ENCODE measurements at regions not wholly inside any gene's neighbourhood (a gene's known extent, or its start where the extent isn't known, plus 50 kb on each side); places are given as distances from the start of the nearest gene placed in this dataset.

DNA sequence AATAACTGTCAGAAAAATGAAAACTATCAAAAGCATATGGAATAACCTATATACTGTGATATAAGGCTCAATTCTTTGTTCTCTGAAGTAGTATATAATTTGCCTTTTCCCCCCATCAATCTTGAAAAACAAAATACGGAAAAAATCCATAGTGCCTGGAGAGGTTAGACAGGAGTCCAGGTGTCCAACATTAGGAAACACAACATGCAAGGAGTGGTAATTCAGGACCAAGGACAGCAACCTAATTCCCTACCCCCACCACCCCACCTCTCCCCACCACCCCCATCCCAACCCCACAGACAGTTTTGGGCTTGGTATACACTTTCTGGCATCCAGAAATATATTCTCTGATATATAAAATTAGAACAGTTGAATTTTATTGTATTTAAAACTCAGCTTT is 55.1 kb upstream of the SLC25A26 start:
- TF ChIP-seq, protein P1, sequence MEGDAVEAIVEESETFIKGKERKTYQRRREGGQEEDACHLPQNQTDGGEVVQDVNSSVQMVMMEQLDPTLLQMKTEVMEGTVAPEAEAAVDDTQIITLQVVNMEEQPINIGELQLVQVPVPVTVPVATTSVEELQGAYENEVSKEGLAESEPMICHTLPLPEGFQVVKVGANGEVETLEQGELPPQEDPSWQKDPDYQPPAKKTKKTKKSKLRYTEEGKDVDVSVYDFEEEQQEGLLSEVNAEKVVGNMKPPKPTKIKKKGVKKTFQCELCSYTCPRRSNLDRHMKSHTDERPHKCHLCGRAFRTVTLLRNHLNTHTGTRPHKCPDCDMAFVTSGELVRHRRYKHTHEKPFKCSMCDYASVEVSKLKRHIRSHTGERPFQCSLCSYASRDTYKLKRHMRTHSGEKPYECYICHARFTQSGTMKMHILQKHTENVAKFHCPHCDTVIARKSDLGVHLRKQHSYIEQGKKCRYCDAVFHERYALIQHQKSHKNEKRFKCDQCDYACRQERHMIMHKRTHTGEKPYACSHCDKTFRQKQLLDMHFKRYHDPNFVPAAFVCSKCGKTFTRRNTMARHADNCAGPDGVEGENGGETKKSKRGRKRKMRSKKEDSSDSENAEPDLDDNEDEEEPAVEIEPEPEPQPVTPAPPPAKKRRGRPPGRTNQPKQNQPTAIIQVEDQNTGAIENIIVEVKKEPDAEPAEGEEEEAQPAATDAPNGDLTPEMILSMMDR (IDR thresholded peaks at IDR 0.05; ENCODE audit: low read depth, low read length) = no peak
- H3K27ac ChIP-seq (ENCODE audit: low read depth, low read length) = no peak overlapping the region
- ChIA-PET POLR2A (no interaction called here), CTCF (no interaction called here)
- no peak overlapping the region for H3K4me3 ChIP-seq (ENCODE audit: low read depth, low read length)
- peaks cover 18% of the 10 kb centered on the region for H3K27me3 ChIP-seq (ENCODE audit: control insufficient read depth, insufficient read depth, low read length)
- no peaks in the 10 kb centered on the region for H3K9me3 ChIP-seq (ENCODE audit: control insufficient read depth, insufficient read depth, low read length)
- no peak for DNase-seq (ENCODE audit: low read depth, low spot score)

DNA sequence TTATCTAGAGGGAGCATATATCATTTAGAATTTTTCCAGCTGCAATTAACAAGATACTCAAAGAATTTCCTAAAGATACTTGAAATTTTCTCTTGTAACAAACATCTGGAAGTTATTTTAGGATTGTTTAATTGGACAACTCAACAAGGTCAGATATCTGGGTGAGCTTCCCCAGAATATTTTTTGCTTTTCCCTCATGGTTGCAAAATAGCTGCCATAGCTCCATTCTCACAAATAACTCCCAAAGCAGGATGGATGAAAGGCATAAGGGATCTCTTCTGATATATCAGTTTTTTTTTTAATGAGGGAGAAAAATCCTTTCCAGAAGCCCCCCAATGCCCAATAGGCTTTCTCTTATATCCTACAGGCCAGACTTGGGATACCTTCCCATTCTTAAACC is 56.6 kb upstream of the SLC25A26 start:
- H3K27ac ChIP-seq (ENCODE audit: low read depth, low read length) = no peak overlapping the region
- peaks cover 16% of the 10 kb centered on the region for H3K27me3 ChIP-seq (ENCODE audit: control insufficient read depth, insufficient read depth, low read length)
- H3K9me3 ChIP-seq (ENCODE audit: control insufficient read depth, insufficient read depth, low read length) = no peaks in the 10 kb centered on the region
- TF ChIP-seq, protein P1 (IDR thresholded peaks at IDR 0.05; ENCODE audit: low read depth, low read length) = no peak
- CTCF ChIA-PET = no interaction called here
- DNase-seq (ENCODE audit: low read depth, low spot score) = no peak
- POLR2A ChIA-PET = no interaction called here
- H3K4me3 ChIP-seq (ENCODE audit: low read depth, low read length) = no peak overlapping the region

DNA sequence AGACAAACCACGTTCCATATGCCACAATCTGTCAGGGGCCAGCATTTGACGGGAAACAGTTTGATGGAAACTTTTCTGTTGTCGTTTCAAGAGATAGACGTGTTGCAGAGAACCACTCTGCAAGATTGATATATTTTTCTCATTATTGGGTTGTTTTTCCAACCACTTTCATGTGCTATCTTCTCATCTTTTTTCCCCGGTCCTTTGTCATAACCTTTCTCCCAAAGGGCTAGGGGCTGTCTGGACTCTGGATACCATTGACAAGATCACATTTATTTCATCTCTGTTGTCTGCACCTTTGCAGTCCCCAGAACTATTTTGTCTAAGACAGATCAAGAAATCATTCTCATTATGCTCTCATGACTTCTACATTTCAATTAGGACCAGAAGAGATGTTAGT is 57.6 kb upstream of the SLC25A26 start:
- TF ChIP-seq, protein P1 (IDR thresholded peaks at IDR 0.05; ENCODE audit: low read depth, low read length) = no peak
- DNase-seq (ENCODE audit: low read depth, low spot score) = no peak
- POLR2A ChIA-PET = no interaction called here
- H3K4me3 ChIP-seq (ENCODE audit: low read depth, low read length) = no peak overlapping the region
- CTCF ChIA-PET = no interaction called here
- peaks cover 16% of the 10 kb centered on the region for H3K27me3 ChIP-seq (ENCODE audit: control insufficient read depth, insufficient read depth, low read length)
- H3K27ac ChIP-seq (ENCODE audit: low read depth, low read length) = no peak overlapping the region
- H3K9me3 ChIP-seq (ENCODE audit: control insufficient read depth, insufficient read depth, low read length) = no peaks in the 10 kb centered on the region

DNA sequence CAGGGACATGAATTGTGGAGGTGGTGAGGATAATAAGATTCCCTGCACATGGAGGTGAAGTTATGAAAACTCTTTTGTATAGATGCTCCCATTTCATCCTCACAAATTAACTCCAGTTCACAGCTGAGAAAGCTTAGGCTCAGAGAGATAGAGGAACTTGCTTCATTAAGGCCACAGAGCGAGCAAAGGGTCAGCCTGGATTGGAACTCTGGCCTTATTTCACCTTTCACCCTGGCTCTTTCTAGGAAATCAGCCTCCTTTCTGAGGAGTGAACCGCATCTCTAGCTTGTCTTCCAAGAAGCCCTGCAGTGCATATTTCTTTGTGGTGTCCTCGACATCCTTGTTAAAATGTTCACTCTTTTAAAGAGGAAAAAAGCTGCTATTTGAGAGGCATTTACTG is 58.0 kb upstream of the SLC25A26 start:
- TF ChIP-seq, protein P1 (IDR thresholded peaks at IDR 0.05; ENCODE audit: low read depth, low read length) = no peak
- Histone ChIP-seq H3K27ac (ENCODE audit: low read depth, low read length) (no peak overlapping the region), H3K9me3 (ENCODE audit: control insufficient read depth, insufficient read depth, low read length) (no peaks in the 10 kb centered on the region), H3K27me3 (ENCODE audit: control insufficient read depth, insufficient read depth, low read length) (peaks cover 16% of the 10 kb centered on the region), H3K4me3 (ENCODE audit: low read depth, low read length) (no peak overlapping the region)
- CTCF ChIA-PET = no interaction called here
- POLR2A ChIA-PET = no interaction called here
- DNase-seq (ENCODE audit: low read depth, low spot score) = no peak

DNA sequence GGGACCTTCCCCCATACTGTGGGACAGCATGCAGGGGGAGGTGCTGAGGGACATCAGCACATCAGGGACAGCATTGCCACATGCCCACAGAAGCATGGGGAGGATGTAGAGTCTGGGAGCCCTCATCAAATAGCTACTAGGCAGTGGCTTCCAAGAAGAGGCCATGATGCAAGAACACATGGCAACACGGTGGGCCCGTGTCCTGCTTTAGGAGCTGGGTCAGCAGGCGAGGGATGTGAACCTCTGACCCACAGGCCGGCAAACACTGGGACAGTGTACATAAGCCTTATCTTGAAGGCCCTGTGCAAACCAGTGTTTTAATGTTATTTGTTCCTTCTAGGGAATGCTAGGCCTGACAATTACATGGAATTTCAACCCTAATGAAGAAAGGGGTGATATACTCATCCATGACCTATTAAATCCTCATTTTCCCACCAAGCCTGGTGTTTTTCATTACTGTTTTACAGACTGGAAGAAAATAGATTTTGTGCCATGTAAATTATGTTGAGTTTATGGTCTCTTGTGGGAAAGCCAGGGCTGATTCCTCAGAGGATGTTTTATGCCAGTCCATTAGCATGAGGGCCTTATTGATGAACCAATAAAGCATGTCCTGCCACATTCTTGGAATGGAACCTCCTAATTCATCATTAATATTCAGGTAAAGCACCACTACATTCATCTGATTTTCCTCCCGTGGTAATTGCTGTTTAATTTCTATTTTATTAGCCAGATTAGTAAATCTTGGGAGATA is 61.7 kb upstream of the SLC25A26 start:
- TF ChIP-seq, protein P1 (IDR thresholded peaks at IDR 0.05; ENCODE audit: low read depth, low read length) = no peak
- DNase-seq (ENCODE audit: low read depth, low spot score) = no peak
- Histone ChIP-seq H3K4me3 (ENCODE audit: low read depth, low read length) (no peak overlapping the region), H3K27ac (ENCODE audit: low read depth, low read length) (no peak overlapping the region), H3K9me3 (ENCODE audit: control insufficient read depth, insufficient read depth, low read length) (no peaks in the 10 kb centered on the region), H3K27me3 (ENCODE audit: control insufficient read depth, insufficient read depth, low read length) (peaks cover 11% of the 10 kb centered on the region)
- ChIA-PET POLR2A (no interaction called here), CTCF (no interaction called here)
